Activated CD8-positive, alpha-beta memory T cell treated with anti-CD3 and anti-CD28 coated beads, Interleukin-2, amount 50 U/mL, for 1 hour (primary cell): ENCODE measurements at regions not wholly inside any gene's neighbourhood (a gene's known extent, or its start where the extent isn't known, plus 50 kb on each side); places are given as distances from the start of the nearest gene placed in this dataset.

Experiments used
- DNase-seq: peaks from one replicate; pipeline ENCODE4 v3.0.0-alpha.2; 2020; ENCODE audit errors: extremely low read depth

- DNase-seq, result no peak
These were observed 221.4 kb upstream of the TRIB2 start for GRCh38 chr2:12495247-12495868.

GRCh38 chr2:12498286-12498685 is 218.4 kb upstream of the TRIB2 start:
- no peak for DNase-seq

GRCh38 chr2:12498704-12499103 is 218.0 kb upstream of the TRIB2 start:
- DNase-seq, result no peak

- no peak for DNase-seq
These were observed 215.8 kb upstream of the TRIB2 start for GRCh38 chr2:12500899-12501298.

GRCh38 chr2:12501469-12502158 is 215.1 kb upstream of the TRIB2 start:
- no peak for DNase-seq

GRCh38 chr2:12502759-12503158 is 214.0 kb upstream of the TRIB2 start:
- DNase-seq, result no peak

GRCh38 chr2:12504443-12504842 is 212.3 kb upstream of the TRIB2 start:
- no peak for DNase-seq

GRCh38 chr2:12506846-12507245 is 209.9 kb upstream of the TRIB2 start:
- DNase-seq, result no peak

GRCh38 chr2:12507295-12507694 is 209.4 kb upstream of the TRIB2 start:
- DNase-seq, result no peak

- no peak for DNase-seq
These were observed 206.7 kb upstream of the TRIB2 start for GRCh38 chr2:12510070-12510469.

GRCh38 chr2:12513339-12513738 is 203.4 kb upstream of the TRIB2 start:
- DNase-seq, result no peak

GRCh38 chr2:12514168-12514567 is 202.6 kb upstream of the TRIB2 start:
- DNase-seq, result no peak

GRCh38 chr2:12514631-12515437 is 201.9 kb upstream of the TRIB2 start:
- no peak for DNase-seq

- no peak for DNase-seq
These were observed 200.9 kb upstream of the TRIB2 start for GRCh38 chr2:12515871-12516270.

GRCh38 chr2:12533337-12534005 is 183.3 kb upstream of the TRIB2 start:
- DNase-seq, result no peak

- no peak for DNase-seq
These were observed 182.0 kb upstream of the TRIB2 start for GRCh38 chr2:12534646-12535263.

GRCh38 chr2:12536976-12537375 is 179.8 kb upstream of the TRIB2 start:
- no peak for DNase-seq

GRCh38 chr2:12538138-12538694 is 178.5 kb upstream of the TRIB2 start:
- no peak for DNase-seq

GRCh38 chr2:12539336-12539735 is 177.4 kb upstream of the TRIB2 start:
- no peak for DNase-seq

GRCh38 chr2:12539776-12540562 is 176.8 kb upstream of the TRIB2 start:
- DNase-seq, result no peak
